Mesothelial cell of epicardium (in vitro differentiated cells): ENCODE measurements at regions not wholly inside any gene's neighbourhood (a gene's known extent, or its start where the extent isn't known, plus 50 kb on each side); places are given as distances from the start of the nearest gene placed in this dataset.
"Not testable (repeated sequence)": the region's sequence is repeated elsewhere in the genome, so short reads cannot be mapped to it uniquely, and the experiment has no call there.

Experiments used
- DNase-seq, 2 experiments: peaks; one replicate each; pipeline ENCODE4 v3.0.0; 2021; ENCODE audit warnings: low spot score in 2 of 2; ENCODE audit not compliant: unreplicated experiment in 2 of 2
- H3K27ac Mint-ChIP-seq: 2 replicates; pipeline ENCODE4 v1.8.0; 2021; ENCODE audit warnings: mixed read lengths
- H3K27me3 Mint-ChIP-seq: 2 replicates; pipeline ENCODE4 v1.8.0; 2021; ENCODE audit warnings: low read depth, mixed read lengths
- H3K36me3 Mint-ChIP-seq: 2 replicates; pipeline ENCODE4 v1.8.0; 2021; ENCODE audit warnings: mixed read lengths
- H3K4me1 Mint-ChIP-seq: 2 replicates; pipeline ENCODE4 v1.8.0; 2021; ENCODE audit warnings: mixed read lengths
- H3K4me3 Mint-ChIP-seq: 2 replicates; pipeline ENCODE4 v1.8.0; 2021; ENCODE audit warnings: mild to moderate bottlenecking, moderate library complexity, mixed read lengths
- H3K9me3 Mint-ChIP-seq: 2 replicates; pipeline ENCODE4 v1.8.0; 2021; ENCODE audit warnings: mixed read lengths
- CTCF ChIP-seq: fragments of 200-600 bp; sonication (generic); IDR thresholded peaks from one replicate; pipeline ENCODE4 v1.5.0; 2021; ENCODE audit warnings: antibody characterized with exemption; ENCODE audit not compliant: unreplicated experiment

- no peaks in the 10 kb centered on the region for H3K36me3 Mint-ChIP-seq
- no peak for TF ChIP-seq CTCF
- DNase-seq, result no peak
- H3K4me3 Mint-ChIP-seq, result no peak overlapping the region
- H3K4me1 Mint-ChIP-seq, result peaks cover 23% of the 10 kb centered on the region
- H3K27ac Mint-ChIP-seq, result peak overlapping the region; percentile 27
- no peaks in the 10 kb centered on the region for H3K27me3 Mint-ChIP-seq
- no peaks in the 10 kb centered on the region for H3K9me3 Mint-ChIP-seq
These were observed 129.7 kb downstream of the YIPF5 start for GRCh38 chr5:144040615-144041305.

- no peaks in the 10 kb centered on the region for H3K9me3 Mint-ChIP-seq
- no peak for DNase-seq
- no peaks in the 10 kb centered on the region for H3K36me3 Mint-ChIP-seq
- no peak overlapping the region for H3K4me3 Mint-ChIP-seq
- peaks cover under 1% of the 10 kb centered on the region for H3K27me3 Mint-ChIP-seq
- peaks cover 22% of the 10 kb centered on the region for H3K4me1 Mint-ChIP-seq
- TF ChIP-seq CTCF, result no peak
- H3K27ac Mint-ChIP-seq, result no peak overlapping the region
These were observed 128.3 kb downstream of the YIPF5 start for GRCh38 chr5:144042156-144042555.

GRCh38 chr5:144048259-144048856 is 122.1 kb downstream of the YIPF5 start:
- no peak for TF ChIP-seq CTCF

DNA sequence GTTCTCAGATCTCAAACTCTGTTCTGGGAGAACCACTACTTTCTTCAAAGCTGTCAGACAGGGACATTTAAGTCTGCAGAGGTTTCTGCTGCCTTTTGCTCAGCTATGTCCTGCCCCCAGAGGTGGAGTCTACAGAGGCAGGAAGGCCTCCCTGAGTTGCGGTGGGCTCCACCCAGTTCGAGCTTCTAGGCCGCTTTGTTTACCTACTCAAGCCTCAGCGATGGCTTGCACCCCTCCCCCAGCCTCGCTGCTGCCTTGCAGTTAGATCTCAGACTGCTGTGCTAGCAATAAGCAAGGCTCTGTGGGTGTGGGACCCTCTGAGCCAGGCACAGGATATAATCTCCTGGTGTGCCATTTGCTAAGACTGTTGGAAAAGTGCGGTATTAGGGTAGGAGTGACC is 115.1 kb downstream of the YIPF5 start:
- peaks cover 54% of the 10 kb centered on the region for H3K9me3 Mint-ChIP-seq
- not testable (repeated sequence) for H3K27ac Mint-ChIP-seq, H3K36me3 Mint-ChIP-seq, H3K4me1 Mint-ChIP-seq, DNase-seq, H3K4me3 Mint-ChIP-seq, H3K27me3 Mint-ChIP-seq

More at GRCh38 chr5:144048259-144048856, 122.1 kb downstream of the YIPF5 start:
- peaks cover 11% of the 10 kb centered on the region for H3K9me3 Mint-ChIP-seq
- H3K27me3 Mint-ChIP-seq, result peaks cover 20% of the 10 kb centered on the region
- no peak overlapping the region for H3K4me3 Mint-ChIP-seq
- H3K4me1 Mint-ChIP-seq, result no peaks in the 10 kb centered on the region
- no peaks in the 10 kb centered on the region for H3K36me3 Mint-ChIP-seq
- H3K27ac Mint-ChIP-seq, result no peak overlapping the region
- DNase-seq, result no peak

DNA sequence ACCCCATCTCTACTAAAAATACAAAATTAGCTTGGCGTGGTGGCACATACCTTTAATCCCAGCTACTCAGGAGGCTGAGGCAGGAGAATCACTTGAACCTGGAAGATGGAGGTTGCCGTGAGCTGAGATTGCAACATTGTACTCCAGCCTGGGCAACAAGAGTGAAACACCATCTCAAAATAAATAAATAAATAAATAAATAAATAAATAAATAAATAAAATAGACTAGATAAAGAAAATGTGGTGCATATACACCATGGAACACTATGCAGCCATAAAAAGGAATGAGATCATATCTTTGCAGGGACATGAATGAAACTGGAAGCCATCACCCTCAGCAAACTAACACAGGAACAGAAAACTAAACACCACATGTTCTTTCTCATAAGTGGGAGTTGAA is 110.4 kb downstream of the YIPF5 start:
- DNase-seq, H3K27me3 Mint-ChIP-seq, H3K36me3 Mint-ChIP-seq, H3K4me3 Mint-ChIP-seq, H3K27ac Mint-ChIP-seq, H3K4me1 Mint-ChIP-seq: not testable (repeated sequence)
- H3K9me3 Mint-ChIP-seq, result peaks cover 44% of the 10 kb centered on the region

DNA sequence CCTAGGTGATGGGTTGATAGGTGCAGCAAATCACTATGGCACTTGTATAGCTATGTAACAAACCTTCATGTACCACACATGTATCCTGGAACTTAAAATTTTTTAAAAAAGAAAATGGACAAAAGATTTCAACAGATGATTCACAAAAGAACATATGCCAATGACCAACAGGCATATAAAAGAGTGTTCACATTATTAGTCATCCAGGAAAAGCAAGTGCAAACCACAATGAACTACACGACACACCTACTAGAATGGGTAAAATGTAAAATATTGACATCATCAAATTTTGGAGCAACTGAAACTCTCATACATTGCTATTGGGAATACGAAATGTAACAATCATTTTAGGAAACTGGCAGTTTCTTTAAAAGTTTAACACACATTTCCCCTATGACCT is 109.9 kb downstream of the YIPF5 start:
- Mint-ChIP-seq H3K27ac (no peak overlapping the region), H3K4me1 (no peaks in the 10 kb centered on the region), H3K4me3 (no peak overlapping the region), H3K27me3 (no peaks in the 10 kb centered on the region), H3K9me3 (peaks cover 44% of the 10 kb centered on the region), H3K36me3 (no peaks in the 10 kb centered on the region)
- TF ChIP-seq CTCF, result no peak
- DNase-seq, result no peak
